Left renal cortex interstitium (tissue), 4 donors: ENCODE measurements at regions not wholly inside any gene's neighbourhood (a gene's known extent, or its start where the extent isn't known, plus 50 kb on each side); places are given as distances from the start of the nearest gene placed in this dataset.
A peak's percentile ranks its signal among the peaks of the same experiment; 100 is the strongest.
"Not testable (repeated sequence)": the region's sequence is repeated elsewhere in the genome, so short reads cannot be mapped to it uniquely, and the experiment has no call there.

Experiments
- DNase-seq, 4 donors: peaks; one replicate each; pipeline ENCODE4 v3.0.0-alpha.2; 2013; ENCODE audit warnings: low read depth in 4 of 4, low spot score in 2 of 4, missing footprints in 1 of 4

GRCh38 chr15:26280281-26280680, 417.2 kb upstream of the ATP10A start:
- DNase-seq = no peak

GRCh38 chr15:26261966-26262365, 398.8 kb upstream of the ATP10A start:
- DNase-seq = no peak

- DNase-seq = no peak
Observed at GRCh38 chr15:26261413-26261812, 398.3 kb upstream of the ATP10A start.

GRCh38 chr15:26260517-26261133, 397.5 kb upstream of the ATP10A start:
- DNase-seq = peak in 3 of 4 donors; percentile 16 to 20 (median 19)

GRCh38 chr15:26259581-26259980, 396.5 kb upstream of the ATP10A start:
- no peak for DNase-seq

GRCh38 chr15:26244782-26245181, 381.7 kb upstream of the ATP10A start:
- not testable (repeated sequence) for DNase-seq

- no peak for DNase-seq
Observed at GRCh38 chr15:26243382-26243781, 380.3 kb upstream of the ATP10A start.

- DNase-seq = no peak
Observed at GRCh38 chr15:26242565-26243071, 379.5 kb upstream of the ATP10A start.

GRCh38 chr15:26235864-26236263, 372.7 kb upstream of the ATP10A start:
- DNase-seq = no peak

- DNase-seq = no peak
Observed at GRCh38 chr15:26234976-26235767, 372.0 kb upstream of the ATP10A start.

- DNase-seq = peak in 1 of 4 donors; percentile 15
Observed at GRCh38 chr15:26232691-26233090, 369.6 kb upstream of the ATP10A start.

GRCh38 chr15:26231096-26231495, 368.0 kb upstream of the ATP10A start:
- no peak for DNase-seq

- DNase-seq = no peak
Observed at GRCh38 chr15:26224266-26224665, 361.1 kb upstream of the ATP10A start.

- DNase-seq = no peak
Observed at GRCh38 chr15:26223720-26224119, 360.6 kb upstream of the ATP10A start.

- no peak for DNase-seq
Observed at GRCh38 chr15:26222781-26223180, 359.7 kb upstream of the ATP10A start.

GRCh38 chr15:26217043-26217442, 353.9 kb upstream of the ATP10A start:
- DNase-seq = not testable (repeated sequence)

GRCh38 chr15:26214290-26214689, 351.2 kb upstream of the ATP10A start:
- DNase-seq = no peak

- no peak for DNase-seq
Observed at GRCh38 chr15:26213427-26213826, 350.3 kb upstream of the ATP10A start.

GRCh38 chr15:26212109-26212508, 349.0 kb upstream of the ATP10A start:
- no peak for DNase-seq

- DNase-seq = no peak
Observed at GRCh38 chr15:26210980-26211379, 347.9 kb upstream of the ATP10A start.

- DNase-seq = no peak
Observed at GRCh38 chr15:26201177-26201858, 338.2 kb upstream of the ATP10A start.
